ENCODE measurements at regions not wholly inside any gene's neighbourhood (a gene's known extent, or its start where the extent isn't known, plus 50 kb on each side); places are given as distances from the start of the nearest gene placed in this dataset.

GRCh38 chr7:11251436-11251835 is 277.8 kb downstream of the PHF14 start:
- TF ChIP-seq REST (IDR thresholded peaks at IDR 0.05; ENCODE audit: unreplicated experiment) (no peak), CTCF (conservative IDR thresholded peaks at IDR 0.05; ENCODE audit: low read depth in 2 of 2) (no peak), POLR2AphosphoS5 (IDR thresholded peaks at IDR 0.05; ENCODE audit: low read depth) (no peak), EZH2phosphoT487 (IDR thresholded peaks at IDR 0.05; ENCODE audit: unreplicated experiment) (no peak), EZH2 (IDR thresholded peaks at IDR 0.05; ENCODE audit: low read depth, unreplicated experiment) (no peak), NANOG (IDR thresholded peaks at IDR 0.05; ENCODE audit: borderline replicate concordance) (no peak), ETS1 (IDR thresholded peaks at IDR 0.05) (no peak), CREB1 (CRISPR knock-in tag; IDR thresholded peaks at IDR 0.05; ENCODE audit: low read depth) (no peak)

All from GM23338 (cell line).